ENCODE measurements at regions not wholly inside any gene's neighbourhood (a gene's known extent, or its start where the extent isn't known, plus 50 kb on each side); places are given as distances from the start of the nearest gene placed in this dataset.
"Not testable (repeated sequence)": the region's sequence is repeated elsewhere in the genome, so short reads cannot be mapped to it uniquely, and the experiment has no call there.

DNA sequence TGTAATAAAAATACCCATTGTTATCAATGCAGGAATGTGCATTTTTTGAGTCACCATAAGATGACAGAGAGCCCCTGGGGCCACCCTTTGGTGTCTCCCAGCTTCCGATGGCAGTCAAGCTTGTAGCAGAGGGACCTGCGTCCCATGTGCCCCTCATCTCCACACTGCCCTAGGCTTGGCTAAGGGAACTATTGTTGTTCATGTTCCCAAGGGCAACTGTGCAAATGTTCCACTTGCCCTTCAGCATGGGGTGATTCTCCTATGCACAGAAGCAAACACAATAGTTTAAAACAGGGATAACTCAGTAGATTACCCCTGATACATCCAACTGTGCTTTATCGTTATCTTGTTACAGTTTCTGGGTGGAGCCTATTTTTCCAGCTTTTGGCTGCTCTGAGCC is 342.0 kb downstream of the CNTNAP3B start:
- H3K27ac ChIP-seq (ENCODE audit: low read length); H3K36me3 ChIP-seq (ENCODE audit: insufficient read depth, low read depth, low read length); H3K4me1 ChIP-seq (ENCODE audit: insufficient read depth, low read length); H3K27me3 ChIP-seq (ENCODE audit: insufficient read depth, low read length); H3K9ac ChIP-seq (ENCODE audit: low read depth, low read length); H3K4me3 ChIP-seq (ENCODE audit: low read length); H3K9me3 ChIP-seq (ENCODE audit: insufficient read depth, low read depth, low read length): not testable (repeated sequence)

DNA sequence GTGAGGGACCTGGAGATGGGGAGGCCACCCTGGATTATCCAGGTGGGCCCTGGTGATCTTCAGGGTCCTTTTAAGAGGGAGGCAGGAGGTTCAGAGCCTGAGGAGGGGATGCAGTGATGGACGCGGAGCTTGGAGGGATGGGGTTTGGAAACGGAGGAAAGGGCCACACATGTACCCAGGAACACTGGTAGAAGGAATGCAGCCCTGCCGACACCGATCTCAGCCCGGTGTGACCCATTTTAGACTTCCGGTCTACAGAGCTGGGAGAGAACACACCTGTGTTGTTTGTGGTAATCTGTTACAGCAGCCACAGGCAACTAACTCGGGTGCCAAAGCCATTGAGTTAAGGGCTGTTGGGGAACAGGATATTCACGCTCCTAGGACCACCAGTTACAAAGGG is 345.2 kb downstream of the CNTNAP3B start:
- not testable (repeated sequence) for H3K4me1 ChIP-seq (ENCODE audit: insufficient read depth, low read length); H3K27ac ChIP-seq (ENCODE audit: low read length); H3K4me3 ChIP-seq (ENCODE audit: low read length); H3K36me3 ChIP-seq (ENCODE audit: insufficient read depth, low read depth, low read length); H3K9ac ChIP-seq (ENCODE audit: low read depth, low read length); H3K27me3 ChIP-seq (ENCODE audit: insufficient read depth, low read length); H3K9me3 ChIP-seq (ENCODE audit: insufficient read depth, low read depth, low read length)

DNA sequence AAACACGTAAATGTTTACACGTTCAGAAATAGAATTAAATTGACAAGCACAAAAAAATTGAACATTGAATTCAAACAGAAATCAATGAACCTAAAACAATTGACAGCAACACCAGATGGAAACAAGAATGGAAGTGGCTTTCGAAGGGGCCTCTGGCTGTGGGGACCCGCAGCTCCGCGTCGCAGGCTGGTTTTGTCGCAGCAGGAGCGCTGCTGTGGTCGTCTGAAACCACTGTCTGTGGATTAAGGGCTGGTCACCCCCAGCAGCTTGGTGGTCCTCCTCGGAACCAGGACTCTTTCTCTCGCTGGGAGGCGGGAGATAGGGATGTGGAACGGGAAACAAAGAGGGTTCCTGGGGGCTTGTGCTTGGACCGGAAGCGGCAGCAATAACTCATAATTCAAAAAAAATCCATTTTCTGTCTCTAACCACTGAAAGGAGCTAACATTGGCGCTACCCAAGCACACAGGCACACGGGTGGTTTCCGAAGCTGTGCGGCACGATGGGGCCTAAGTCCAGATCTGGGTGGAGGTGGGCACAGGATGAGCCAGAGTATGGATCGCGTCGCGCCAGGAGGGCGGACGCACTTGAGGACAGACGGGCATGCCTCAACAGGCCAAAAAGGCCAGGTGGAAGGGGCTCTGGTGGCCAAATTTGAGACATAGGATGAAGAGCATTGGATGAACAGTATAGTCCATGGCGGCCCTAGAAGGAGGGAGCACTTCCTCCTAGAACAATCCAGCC is 346.0 kb downstream of the CNTNAP3B start:
- H3K4me3 ChIP-seq (ENCODE audit: low read length); H3K9ac ChIP-seq (ENCODE audit: low read depth, low read length); H3K9me3 ChIP-seq (ENCODE audit: insufficient read depth, low read depth, low read length); H3K4me1 ChIP-seq (ENCODE audit: insufficient read depth, low read length); H3K27ac ChIP-seq (ENCODE audit: low read length); H3K36me3 ChIP-seq (ENCODE audit: insufficient read depth, low read depth, low read length); H3K27me3 ChIP-seq (ENCODE audit: insufficient read depth, low read length): not testable (repeated sequence)

DNA sequence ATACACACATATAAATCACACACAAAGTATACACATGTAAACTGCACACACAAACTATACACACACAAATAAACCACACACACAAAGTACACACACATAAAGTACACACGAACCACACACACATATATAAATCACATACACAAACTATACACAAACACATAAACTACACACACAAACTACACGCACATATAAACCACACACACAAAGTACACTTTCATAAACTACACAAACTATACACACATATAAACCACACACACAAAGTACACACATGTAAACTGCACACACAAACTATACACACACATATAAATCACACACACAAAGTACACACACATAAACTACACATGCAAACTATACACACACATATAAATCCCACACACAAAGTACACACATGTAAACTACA is 347.3 kb downstream of the CNTNAP3B start:
- H3K27me3 ChIP-seq (ENCODE audit: insufficient read depth, low read length); H3K4me1 ChIP-seq (ENCODE audit: insufficient read depth, low read length); H3K36me3 ChIP-seq (ENCODE audit: insufficient read depth, low read depth, low read length); H3K27ac ChIP-seq (ENCODE audit: low read length); H3K9ac ChIP-seq (ENCODE audit: low read depth, low read length); H3K9me3 ChIP-seq (ENCODE audit: insufficient read depth, low read depth, low read length); H3K4me3 ChIP-seq (ENCODE audit: low read length): not testable (repeated sequence)

DNA sequence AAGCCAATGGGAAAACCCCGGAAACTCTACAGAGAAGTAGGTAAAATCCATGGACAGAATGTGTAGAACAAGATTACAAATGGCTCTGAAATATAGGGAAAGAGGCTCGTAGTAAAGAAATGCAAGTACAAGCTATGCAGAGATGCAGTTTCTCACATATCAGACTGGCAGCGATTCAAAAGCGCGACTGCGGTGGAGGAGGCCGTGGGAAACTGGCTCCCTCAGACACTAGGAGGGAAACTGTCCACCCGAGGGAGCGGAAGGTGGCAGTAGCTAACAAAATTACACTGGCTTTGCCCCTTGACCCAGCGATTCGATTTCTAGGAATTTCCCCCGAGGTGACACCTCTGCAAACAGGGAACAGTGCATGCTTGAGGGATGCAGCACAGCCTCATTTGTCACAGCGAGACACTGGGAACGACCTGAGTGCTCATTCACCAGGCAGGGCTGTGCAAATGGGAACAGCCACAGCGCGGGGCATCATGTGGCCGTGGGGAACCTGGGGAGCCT is 349.3 kb downstream of the CNTNAP3B start:
- not testable (repeated sequence) for H3K9me3 ChIP-seq (ENCODE audit: insufficient read depth, low read depth, low read length); H3K36me3 ChIP-seq (ENCODE audit: insufficient read depth, low read depth, low read length); H3K27ac ChIP-seq (ENCODE audit: low read length); H3K4me1 ChIP-seq (ENCODE audit: insufficient read depth, low read length); H3K27me3 ChIP-seq (ENCODE audit: insufficient read depth, low read length); H3K4me3 ChIP-seq (ENCODE audit: low read length); H3K9ac ChIP-seq (ENCODE audit: low read depth, low read length)

DNA sequence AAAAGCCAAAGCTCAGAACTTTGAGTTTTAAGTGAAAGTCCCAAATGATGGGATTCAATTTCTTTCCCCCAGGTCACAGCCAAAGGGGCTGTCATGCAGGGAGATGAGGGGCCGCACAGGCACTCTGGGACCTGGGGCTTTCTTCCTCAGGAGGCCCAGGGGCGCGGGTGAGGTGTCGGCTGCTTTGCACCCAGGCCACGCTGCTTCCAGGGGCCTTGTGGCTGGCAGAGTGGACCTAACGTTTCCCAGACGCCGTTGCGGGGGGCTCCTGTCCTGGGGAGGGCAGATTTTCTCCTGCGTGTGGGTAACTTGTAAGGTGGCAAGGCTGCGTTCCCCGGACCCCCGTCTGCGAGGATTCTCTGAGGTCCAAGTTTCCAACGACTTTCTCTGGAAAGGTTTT is 350.0 kb downstream of the CNTNAP3B start:
- H3K27me3 ChIP-seq (ENCODE audit: insufficient read depth, low read length); H3K27ac ChIP-seq (ENCODE audit: low read length); H3K36me3 ChIP-seq (ENCODE audit: insufficient read depth, low read depth, low read length); H3K4me1 ChIP-seq (ENCODE audit: insufficient read depth, low read length); H3K4me3 ChIP-seq (ENCODE audit: low read length); H3K9ac ChIP-seq (ENCODE audit: low read depth, low read length); H3K9me3 ChIP-seq (ENCODE audit: insufficient read depth, low read depth, low read length): not testable (repeated sequence)

DNA sequence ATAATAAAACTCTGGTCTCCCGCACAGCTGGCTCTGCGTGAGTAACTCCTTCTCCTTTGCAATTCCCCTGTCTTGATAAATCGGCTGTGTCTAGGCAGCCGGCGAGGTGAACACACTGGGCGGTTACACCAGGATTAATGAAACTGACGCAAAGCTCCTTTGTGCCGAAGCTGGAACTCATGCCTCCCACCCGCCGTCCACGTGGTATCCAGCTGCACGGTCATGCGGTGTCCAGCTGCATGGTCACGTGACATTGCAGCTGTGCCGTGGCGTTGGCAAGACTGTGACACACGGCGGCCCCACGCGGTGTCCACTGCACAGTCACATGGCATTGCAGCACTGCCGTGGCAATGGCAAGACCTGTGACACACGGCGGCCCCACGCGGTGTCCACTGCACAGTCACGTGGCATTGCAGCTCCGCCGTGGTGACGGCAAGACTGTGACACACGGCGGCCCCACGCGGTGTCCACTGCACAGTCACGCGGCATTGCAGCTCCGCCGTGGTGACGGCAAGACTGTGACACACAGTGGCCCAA is 350.6 kb downstream of the CNTNAP3B start:
- H3K4me1 ChIP-seq (ENCODE audit: insufficient read depth, low read length); H3K4me3 ChIP-seq (ENCODE audit: low read length); H3K27ac ChIP-seq (ENCODE audit: low read length); H3K9ac ChIP-seq (ENCODE audit: low read depth, low read length); H3K27me3 ChIP-seq (ENCODE audit: insufficient read depth, low read length); H3K36me3 ChIP-seq (ENCODE audit: insufficient read depth, low read depth, low read length); H3K9me3 ChIP-seq (ENCODE audit: insufficient read depth, low read depth, low read length): not testable (repeated sequence)

DNA sequence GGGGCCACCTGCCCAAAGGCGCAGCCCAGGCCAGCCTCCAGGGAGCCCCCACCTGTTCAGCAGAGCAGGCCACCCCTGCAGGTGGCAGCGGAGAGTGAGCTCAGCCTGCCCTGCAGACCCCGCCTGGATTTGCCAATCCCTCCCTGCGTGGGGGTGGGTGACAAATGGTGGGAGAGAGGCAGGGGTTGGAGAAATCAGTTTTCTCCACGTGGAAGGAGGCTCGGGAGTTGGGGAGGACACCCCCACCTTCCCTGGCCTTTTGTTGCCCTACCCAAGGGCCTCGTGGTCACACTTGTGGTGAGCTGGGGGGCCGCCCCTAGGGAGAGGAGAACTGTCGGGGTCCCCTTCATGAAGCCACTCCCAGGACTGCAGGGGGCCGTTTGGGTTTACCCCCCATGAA is 351.7 kb downstream of the CNTNAP3B start:
- not testable (repeated sequence) for H3K27me3 ChIP-seq (ENCODE audit: insufficient read depth, low read length); H3K9ac ChIP-seq (ENCODE audit: low read depth, low read length); H3K4me1 ChIP-seq (ENCODE audit: insufficient read depth, low read length); H3K9me3 ChIP-seq (ENCODE audit: insufficient read depth, low read depth, low read length); H3K27ac ChIP-seq (ENCODE audit: low read length); H3K4me3 ChIP-seq (ENCODE audit: low read length); H3K36me3 ChIP-seq (ENCODE audit: insufficient read depth, low read depth, low read length)

DNA sequence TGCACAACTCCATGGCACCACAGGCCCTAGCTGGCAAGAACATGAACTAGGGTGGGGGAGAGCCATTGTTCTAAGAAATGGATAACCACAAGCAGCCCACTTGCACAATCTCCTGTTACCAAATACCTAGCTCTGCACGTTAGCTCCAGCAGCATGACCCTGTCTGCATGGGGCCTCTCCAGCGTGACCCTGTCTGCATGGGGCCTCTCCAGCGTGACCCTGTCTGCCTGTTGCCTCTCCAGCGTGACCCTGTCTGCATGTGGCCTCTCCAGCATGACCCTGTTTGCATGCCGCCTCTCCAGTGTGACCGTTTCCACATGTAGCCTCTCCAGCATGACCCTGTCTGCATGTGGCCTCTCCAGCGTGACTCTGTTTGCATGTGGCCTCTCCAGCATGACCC is 356.7 kb downstream of the CNTNAP3B start:
- H3K36me3 ChIP-seq (ENCODE audit: insufficient read depth, low read depth, low read length); H3K4me3 ChIP-seq (ENCODE audit: low read length); H3K27me3 ChIP-seq (ENCODE audit: insufficient read depth, low read length); H3K9ac ChIP-seq (ENCODE audit: low read depth, low read length); H3K9me3 ChIP-seq (ENCODE audit: insufficient read depth, low read depth, low read length); H3K4me1 ChIP-seq (ENCODE audit: insufficient read depth, low read length); H3K27ac ChIP-seq (ENCODE audit: low read length): not testable (repeated sequence)

DNA sequence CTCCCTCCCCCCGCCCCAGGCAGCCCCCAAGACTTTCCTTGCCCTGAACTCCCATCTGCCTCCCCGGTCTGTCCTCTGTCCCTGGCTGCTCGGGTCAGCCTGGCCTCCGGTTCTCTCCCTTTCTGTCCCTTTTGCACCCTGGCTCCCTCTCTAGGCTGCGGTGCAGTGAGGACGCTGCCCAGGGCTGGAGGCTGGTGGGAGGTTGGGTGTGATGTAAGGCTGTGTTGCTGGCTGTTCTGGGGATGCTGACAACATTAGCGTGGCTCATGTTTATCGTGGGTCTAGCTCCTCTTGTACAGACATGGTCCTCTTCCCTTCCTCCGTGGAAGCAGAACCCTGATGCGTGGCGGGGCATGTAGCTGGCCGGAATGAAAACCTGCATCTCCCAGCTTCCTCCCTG is 357.5 kb downstream of the CNTNAP3B start:
- not testable (repeated sequence) for H3K36me3 ChIP-seq (ENCODE audit: insufficient read depth, low read depth, low read length); H3K9ac ChIP-seq (ENCODE audit: low read depth, low read length); H3K27ac ChIP-seq (ENCODE audit: low read length); H3K4me3 ChIP-seq (ENCODE audit: low read length); H3K4me1 ChIP-seq (ENCODE audit: insufficient read depth, low read length); H3K27me3 ChIP-seq (ENCODE audit: insufficient read depth, low read length); H3K9me3 ChIP-seq (ENCODE audit: insufficient read depth, low read depth, low read length)

DNA sequence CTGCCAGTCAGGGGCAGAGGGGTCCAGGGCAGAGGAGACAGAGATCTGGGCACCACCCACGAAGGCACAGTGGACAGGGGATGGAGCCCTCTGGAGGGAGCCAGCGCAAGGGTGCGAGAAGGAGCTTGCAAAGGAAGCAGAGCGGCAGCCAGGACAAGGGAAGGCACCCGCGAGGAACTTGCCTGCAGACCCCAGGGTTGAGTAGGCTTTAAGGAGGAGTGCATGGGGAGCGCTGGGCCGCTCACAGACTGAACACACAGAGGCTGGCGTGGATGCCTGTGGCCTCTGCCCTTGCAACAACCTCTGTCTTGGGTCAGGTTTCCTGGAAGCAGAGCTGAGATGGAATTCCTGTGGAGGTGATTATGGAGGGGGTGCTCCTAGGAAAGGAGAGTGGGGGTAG is 374.4 kb downstream of the CNTNAP3B start:
- H3K9me3 ChIP-seq (ENCODE audit: insufficient read depth, low read depth, low read length); H3K4me1 ChIP-seq (ENCODE audit: insufficient read depth, low read length); H3K36me3 ChIP-seq (ENCODE audit: insufficient read depth, low read depth, low read length); H3K27ac ChIP-seq (ENCODE audit: low read length); H3K27me3 ChIP-seq (ENCODE audit: insufficient read depth, low read length); H3K4me3 ChIP-seq (ENCODE audit: low read length); H3K9ac ChIP-seq (ENCODE audit: low read depth, low read length): not testable (repeated sequence)

DNA sequence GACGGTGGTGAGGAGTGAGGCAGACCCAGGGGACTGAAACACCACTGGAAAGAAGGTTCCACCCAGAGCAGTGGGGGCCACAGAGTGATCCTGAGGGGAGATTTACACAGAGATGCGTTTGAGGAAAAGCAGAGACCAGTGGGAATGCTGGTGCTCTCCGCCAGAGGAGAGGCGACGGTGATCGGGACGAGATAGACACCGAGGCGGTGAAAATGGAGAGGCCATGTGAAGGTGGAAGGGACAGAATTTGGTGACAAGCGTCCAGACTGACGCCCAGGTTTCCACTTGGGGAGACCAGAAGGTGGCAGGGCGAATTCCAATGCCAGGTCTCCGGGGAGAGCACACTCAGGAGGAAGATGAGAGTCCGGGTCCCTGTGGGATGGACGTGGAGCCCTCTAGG is 374.8 kb downstream of the CNTNAP3B start:
- H3K27ac ChIP-seq (ENCODE audit: low read length); H3K36me3 ChIP-seq (ENCODE audit: insufficient read depth, low read depth, low read length); H3K27me3 ChIP-seq (ENCODE audit: insufficient read depth, low read length); H3K9me3 ChIP-seq (ENCODE audit: insufficient read depth, low read depth, low read length); H3K4me1 ChIP-seq (ENCODE audit: insufficient read depth, low read length); H3K9ac ChIP-seq (ENCODE audit: low read depth, low read length); H3K4me3 ChIP-seq (ENCODE audit: low read length): not testable (repeated sequence)
